ENCODE measurements at regions not wholly inside any gene's neighbourhood (a gene's known extent, or its start where the extent isn't known, plus 50 kb on each side); places are given as distances from the start of the nearest gene placed in this dataset.

DNA sequence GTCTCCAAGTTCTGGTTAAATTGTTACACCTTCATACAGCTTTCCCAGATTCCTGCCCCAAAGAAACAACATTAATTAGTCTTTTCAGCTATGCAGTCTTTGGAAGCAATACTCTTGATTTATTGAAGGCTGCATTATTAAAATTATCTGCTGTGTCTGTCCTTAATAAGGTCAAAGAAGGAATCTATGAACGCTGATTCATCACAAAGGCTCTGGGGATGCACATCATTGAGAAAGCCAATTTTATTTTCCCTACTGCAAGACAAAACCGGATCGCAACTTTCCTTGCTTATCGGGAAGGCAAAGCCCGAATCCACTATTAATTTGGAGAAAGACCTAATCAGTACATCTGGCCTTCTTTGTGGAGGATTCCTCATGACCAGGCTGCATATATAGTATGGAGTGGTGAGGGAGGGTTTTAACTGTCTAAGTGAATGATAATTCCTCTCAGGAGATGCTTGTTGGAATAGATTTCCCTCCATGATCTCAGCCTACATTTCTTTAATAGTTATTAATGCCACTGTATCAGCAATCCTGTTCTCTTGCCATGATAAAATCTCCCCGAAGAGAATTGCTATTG, 224.6 kb downstream of the PIK3C3 start:
- DNase-seq (no peak), ATAC-seq (no peak)
- H3K4me3 Mint-ChIP-seq: no peak overlapping the region
- no peaks in the 10 kb centered on the region for H3K27me3 Mint-ChIP-seq
- H3K4me1 Mint-ChIP-seq: no peaks in the 10 kb centered on the region
- H3K27ac Mint-ChIP-seq: peak overlapping the region in 1 of 2 donors; percentile 48
- H3K9me3 Mint-ChIP-seq: no peaks in the 10 kb centered on the region

DNA sequence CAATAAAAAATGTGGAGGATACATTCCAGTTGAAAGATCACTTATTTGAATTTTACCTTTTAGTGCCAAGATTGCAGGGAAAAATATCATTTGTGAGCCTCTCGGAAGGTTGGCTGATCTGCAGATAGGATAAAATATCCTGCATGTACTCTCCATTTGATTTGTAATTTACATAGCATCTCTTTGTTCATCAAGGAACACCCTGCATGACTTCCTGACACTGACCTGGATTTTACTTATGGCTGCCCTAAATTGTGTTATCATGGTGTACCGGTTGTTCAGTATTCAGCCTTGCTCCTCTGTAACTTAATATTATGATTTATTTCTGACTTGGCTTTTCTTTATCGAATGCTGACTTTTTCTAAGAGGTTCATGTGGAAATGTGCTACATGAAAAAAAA, 226.4 kb downstream of the PIK3C3 start:
- H3K4me3 Mint-ChIP-seq: no peak overlapping the region
- H3K27ac Mint-ChIP-seq: no peak overlapping the region
- DNase-seq (no peak), ATAC-seq (no peak)
- H3K27me3 Mint-ChIP-seq: no peaks in the 10 kb centered on the region
- no peaks in the 10 kb centered on the region for H3K4me1 Mint-ChIP-seq
- H3K9me3 Mint-ChIP-seq: no peaks in the 10 kb centered on the region

DNA sequence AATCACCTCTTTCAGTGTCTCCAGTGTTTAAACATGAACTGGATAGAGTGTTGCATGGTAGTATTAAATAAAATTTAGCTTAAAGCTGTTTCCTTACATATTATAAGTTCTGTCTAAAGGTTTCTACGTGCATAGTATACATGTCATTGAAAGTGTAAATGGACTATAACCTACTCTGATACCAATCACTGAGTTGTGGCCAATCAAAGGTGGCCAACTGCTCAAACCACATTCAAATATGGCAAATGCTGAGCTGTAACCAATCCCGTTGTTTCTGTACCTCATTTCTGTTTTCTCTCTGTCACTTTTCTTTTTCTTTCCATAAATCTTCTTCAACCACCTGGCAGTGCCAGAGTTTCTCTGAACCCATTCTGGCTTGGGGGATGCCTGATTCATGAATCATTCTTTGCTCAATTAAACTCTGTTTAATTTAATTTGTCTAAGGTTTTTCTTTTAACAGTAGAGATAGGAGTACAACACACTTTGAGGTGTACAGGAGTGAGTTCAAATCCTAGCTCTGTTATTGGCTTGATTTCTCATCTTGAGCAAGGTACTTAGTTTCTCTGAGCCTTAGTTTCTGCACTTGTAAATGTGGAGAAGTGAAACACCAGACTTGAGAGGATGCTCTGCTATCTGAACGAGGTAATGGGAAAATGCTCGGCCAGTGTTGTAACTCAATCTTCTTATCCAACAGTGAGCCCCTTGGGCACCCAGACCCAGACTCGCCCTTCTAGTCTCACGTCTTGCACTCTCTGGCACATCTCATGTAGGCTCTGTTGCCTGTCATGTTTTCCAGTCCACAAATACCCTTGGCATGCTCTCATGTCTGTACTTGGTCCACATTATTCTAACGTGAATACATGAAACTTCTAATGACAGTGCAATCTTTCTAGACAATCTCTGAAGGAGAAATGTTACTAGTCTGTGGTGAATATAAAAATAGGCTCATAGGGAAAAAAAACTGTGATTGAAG, 228.0 kb downstream of the PIK3C3 start:
- no peaks in the 10 kb centered on the region for H3K27me3 Mint-ChIP-seq
- H3K4me3 Mint-ChIP-seq: no peak overlapping the region
- no peaks in the 10 kb centered on the region for H3K4me1 Mint-ChIP-seq
- ATAC-seq: no peak
- no peak overlapping the region for H3K27ac Mint-ChIP-seq
- H3K9me3 Mint-ChIP-seq: no peaks in the 10 kb centered on the region
- no peak for DNase-seq

DNA sequence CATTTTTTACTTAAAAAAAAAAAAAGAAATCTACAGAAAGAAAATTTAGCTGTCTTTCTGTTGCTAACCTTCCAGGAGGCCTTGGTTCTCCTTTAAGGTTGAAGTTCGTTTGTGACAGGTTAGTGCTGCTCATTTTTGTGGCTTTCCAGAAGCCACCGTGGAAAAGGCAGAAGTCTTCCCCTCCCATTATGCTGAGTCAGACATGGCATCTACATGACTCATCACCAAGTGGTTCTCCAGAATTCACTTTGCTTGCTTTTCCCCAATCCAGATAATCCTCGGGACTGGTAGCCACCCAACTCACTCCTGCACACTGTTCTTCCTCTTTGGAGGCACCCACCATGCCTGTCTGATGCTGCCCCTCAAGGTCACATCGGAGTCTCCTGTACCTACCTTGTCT, 228.7 kb downstream of the PIK3C3 start:
- H3K27me3 Mint-ChIP-seq: no peaks in the 10 kb centered on the region
- H3K4me1 Mint-ChIP-seq: no peaks in the 10 kb centered on the region
- no peak overlapping the region for H3K27ac Mint-ChIP-seq
- H3K4me3 Mint-ChIP-seq: no peak overlapping the region
- no peak for ATAC-seq
- DNase-seq: no peak
- H3K9me3 Mint-ChIP-seq: peaks cover 0 to under 1% of the 10 kb centered on the region in 2 donors

DNA sequence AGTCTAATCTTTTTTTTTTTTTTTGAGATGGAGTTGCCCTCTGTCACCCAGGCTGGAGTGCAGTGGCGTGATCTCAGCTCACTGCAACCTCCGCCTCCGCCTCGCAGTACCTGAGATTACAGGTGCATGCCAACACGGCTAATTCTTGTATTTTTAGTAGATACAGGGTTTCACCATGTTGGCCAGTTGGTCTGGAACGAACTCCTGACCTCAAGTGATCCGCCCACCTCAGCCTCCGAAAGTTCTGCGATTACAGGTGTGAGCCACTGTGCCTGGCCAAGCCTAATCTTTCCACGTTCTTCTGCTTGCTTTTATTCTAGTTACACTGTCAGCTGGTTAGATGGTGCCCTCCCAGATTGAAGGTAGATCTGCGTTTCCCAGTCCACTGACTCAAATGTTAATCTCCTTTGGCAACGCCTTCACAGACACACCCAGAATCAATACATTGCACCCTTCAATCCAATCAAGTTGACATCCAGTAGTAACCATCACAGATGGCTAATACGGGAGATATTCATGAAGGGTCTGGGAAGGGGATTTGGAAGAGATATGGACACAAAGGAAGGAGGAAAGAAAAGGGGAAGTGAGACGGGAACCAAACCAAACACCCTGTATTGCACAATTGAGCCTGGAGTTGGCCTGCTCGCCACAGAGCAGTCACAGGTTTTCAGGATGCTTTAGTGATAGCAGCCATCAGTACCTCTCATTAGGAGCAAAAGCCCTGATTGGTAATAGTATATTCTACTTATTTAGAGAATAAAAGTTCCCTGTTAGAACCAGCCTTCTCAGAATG, 229.8 kb downstream of the PIK3C3 start:
- Mint-ChIP-seq H3K4me1 (no peaks in the 10 kb centered on the region), H3K4me3 (no peak overlapping the region), H3K27me3 (no peaks in the 10 kb centered on the region), H3K27ac (no peak overlapping the region), H3K9me3 (peaks cover 10 to 11% of the 10 kb centered on the region in 2 donors)
- DNase-seq (no peak), ATAC-seq (no peak)

DNA sequence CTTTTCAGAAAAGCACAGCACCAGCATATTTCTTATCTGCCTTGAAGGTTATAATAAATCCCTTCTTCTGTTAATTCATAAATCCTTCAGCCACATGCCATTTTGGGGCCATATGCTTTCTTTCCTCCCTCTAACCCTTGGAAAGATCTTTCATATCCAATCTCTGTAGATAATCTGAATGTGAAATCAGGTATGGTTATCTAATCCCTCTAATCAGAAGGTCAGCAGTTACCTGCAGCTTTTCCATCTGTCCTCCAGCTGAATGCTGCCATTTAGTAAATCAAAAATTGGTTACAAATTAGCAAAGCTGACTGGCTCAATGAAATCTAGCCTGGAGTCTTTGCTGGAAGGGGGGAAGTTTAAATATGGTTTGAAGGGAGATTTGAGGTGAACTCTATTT, 230.5 kb downstream of the PIK3C3 start:
- H3K4me3 Mint-ChIP-seq: no peak overlapping the region
- H3K4me1 Mint-ChIP-seq: no peaks in the 10 kb centered on the region
- H3K9me3 Mint-ChIP-seq: peaks cover 10 to 11% of the 10 kb centered on the region in 2 donors
- ATAC-seq (no peak), DNase-seq (no peak)
- no peak overlapping the region for H3K27ac Mint-ChIP-seq
- no peaks in the 10 kb centered on the region for H3K27me3 Mint-ChIP-seq

DNA sequence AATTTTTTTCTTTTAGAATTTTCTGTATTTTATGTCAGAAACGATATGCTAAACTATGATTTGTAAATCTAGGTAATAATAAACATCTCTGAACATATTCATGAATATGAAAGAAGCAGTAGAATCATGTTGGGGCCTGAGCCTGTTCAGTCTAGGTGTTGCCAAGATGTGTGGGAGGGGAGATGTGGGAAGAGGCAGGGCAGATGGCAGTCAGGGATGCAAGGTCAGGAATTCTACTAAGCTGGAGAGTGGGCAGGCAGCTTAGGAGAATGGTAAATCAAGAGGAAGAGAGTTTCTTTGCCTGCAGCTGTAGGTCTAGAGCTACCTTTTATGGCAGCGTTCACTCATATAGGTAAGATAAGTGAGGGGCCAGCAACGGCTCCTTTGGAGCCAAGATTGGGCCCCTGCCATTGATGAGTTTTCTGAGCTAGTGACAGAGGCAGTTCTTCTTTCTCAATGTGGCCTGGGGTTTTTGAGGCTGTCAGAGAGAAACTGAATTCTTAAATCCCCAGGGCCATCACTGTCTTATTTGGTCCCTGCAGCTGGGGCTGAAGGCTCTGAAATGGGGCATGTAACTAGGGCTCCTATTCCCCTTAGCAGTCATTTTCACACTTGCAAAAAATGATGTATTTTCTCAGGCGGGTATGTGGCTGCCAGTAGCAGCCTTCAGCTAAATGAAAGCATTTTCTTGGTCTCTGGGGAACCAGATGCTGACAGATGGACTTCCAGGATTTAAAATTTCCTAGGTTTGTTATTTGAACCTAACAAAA, 232.8 kb downstream of the PIK3C3 start:
- H3K27ac Mint-ChIP-seq: peak overlapping the region in 1 of 2 donors; percentile 83
- H3K4me3 Mint-ChIP-seq: no peak overlapping the region
- DNase-seq (no peak), ATAC-seq (no peak)
- H3K9me3 Mint-ChIP-seq: peaks cover 10 to 11% of the 10 kb centered on the region in 2 donors
- H3K27me3 Mint-ChIP-seq: no peaks in the 10 kb centered on the region
- H3K4me1 Mint-ChIP-seq: no peaks in the 10 kb centered on the region

DNA sequence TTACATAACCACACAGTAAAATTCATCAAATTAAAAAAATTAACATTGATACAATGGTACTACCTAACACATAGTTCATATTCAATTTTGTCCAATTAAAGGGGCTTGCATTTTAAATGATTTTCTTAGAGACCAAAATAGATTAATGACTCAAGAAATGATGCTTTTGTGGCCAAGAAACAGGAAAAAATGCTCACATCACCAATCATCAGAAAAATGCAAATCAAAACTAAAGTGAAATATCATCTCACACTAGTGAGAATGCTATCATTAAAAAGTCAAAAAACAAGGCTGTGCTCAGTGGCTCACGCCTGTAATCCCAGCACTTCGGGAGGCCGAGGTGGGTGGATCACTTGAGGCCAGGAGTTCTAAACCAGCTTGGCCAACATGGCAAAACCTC, 235.6 kb downstream of the PIK3C3 start:
- H3K27me3 Mint-ChIP-seq: no peaks in the 10 kb centered on the region
- H3K9me3 Mint-ChIP-seq: peaks cover 10 to 11% of the 10 kb centered on the region in 2 donors
- DNase-seq (no peak), ATAC-seq (no peak)
- no peak overlapping the region for H3K27ac Mint-ChIP-seq
- H3K4me3 Mint-ChIP-seq: no peak overlapping the region
- no peaks in the 10 kb centered on the region for H3K4me1 Mint-ChIP-seq

DNA sequence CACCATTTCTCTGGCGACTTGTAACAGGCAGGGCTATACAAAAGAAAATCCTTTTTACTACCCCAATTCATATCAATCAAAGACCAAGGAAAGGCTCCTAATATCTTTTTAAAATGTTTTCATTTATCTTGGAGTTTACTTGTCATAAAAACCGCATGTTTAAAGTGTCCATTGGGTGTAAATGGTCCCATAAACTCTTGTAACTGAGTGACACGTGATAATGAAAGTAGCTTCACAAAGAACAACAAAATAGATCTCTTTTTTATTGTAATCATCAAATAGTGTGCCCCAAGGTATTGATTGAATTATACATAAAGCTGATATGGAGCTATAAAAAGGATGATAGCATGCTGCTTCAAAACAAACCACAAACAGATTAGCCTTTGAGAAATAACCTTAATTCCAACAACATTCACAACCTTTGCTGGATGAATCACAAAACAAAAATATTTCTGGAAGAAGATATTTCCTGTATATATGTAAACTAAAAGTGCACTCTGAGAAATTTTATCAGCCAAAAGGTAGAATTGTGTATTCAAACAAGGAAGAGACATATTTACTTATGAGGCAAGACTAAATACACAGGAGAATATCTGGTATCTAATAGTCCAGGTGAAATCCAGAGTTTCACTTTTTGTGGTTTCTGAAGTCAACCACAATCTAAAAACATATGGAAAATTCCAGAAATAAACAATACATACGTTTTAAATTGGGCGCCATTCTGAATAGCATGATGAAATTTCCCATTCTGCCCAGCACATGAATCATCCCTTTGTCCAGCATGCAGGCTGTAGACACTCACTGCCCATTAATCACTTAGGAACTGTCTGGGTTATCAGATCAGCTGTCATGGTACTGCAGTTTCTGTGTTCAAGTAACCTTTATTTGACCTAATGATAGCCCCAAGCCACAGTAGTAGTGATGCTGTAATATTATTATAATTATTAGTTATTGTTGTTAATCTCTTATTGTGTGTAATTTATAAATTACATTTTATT, 237.5 kb downstream of the PIK3C3 start:
- Mint-ChIP-seq H3K4me3 (no peak overlapping the region), H3K27ac (no peak overlapping the region)

DNA sequence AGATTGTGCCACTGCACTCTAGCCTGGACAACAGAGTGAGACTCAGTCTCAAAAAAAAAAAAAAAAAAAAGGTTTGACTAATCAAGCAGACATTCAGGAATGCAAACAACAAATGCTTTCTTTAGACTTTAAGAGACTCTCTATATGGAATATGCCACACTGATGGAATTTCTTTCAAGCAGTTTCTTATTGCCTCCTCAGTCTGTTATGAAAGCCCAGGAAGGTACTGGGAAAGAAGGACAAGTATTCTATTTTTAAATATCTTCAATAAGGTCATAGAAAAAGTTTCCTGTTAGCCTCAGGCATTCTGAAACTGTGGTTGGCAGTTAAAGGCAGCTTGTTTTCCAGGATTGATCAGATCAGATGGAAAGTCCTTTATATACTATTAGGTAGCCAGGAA, 241.6 kb downstream of the PIK3C3 start:
- DNase-seq: no peak
- H3K9me3 Mint-ChIP-seq: no peaks in the 10 kb centered on the region
- no peak overlapping the region for H3K27ac Mint-ChIP-seq
- no peak overlapping the region for H3K4me3 Mint-ChIP-seq
- H3K4me1 Mint-ChIP-seq: no peaks in the 10 kb centered on the region
- H3K27me3 Mint-ChIP-seq: no peaks in the 10 kb centered on the region
- no peak for ATAC-seq

More for the DNA sequence above, 237.5 kb downstream of the PIK3C3 start:
- H3K27me3 Mint-ChIP-seq: no peaks in the 10 kb centered on the region
- H3K4me1 Mint-ChIP-seq: no peaks in the 10 kb centered on the region
- no peak for DNase-seq
- no peak for ATAC-seq
- peaks cover 10 to 11% of the 10 kb centered on the region in 2 donors for H3K9me3 Mint-ChIP-seq

DNA sequence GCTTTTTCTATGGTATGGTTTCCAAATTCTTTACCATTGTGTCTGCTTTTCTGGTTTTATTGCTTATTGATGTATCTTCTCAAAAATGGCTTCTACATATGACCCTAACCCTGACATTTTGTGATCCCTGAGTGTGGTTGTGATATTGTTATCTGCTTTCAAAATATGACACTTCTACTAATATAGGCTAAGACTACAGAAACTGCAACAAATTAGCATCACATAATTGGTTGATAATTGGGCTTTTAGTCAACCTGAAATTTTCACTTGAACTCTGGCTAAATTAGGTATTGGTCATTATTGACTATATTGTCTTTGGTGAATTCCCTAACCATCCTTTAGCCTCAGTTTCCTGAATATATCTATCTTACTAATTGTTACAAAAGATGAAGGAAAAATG, 246.1 kb downstream of the PIK3C3 start:
- Mint-ChIP-seq H3K9me3 (peaks cover 0 to 16% of the 10 kb centered on the region in 2 donors), H3K4me1 (no peaks in the 10 kb centered on the region), H3K27me3 (no peaks in the 10 kb centered on the region), H3K27ac (no peak overlapping the region), H3K4me3 (no peak overlapping the region)
- DNase-seq (no peak), ATAC-seq (no peak)

DNA sequence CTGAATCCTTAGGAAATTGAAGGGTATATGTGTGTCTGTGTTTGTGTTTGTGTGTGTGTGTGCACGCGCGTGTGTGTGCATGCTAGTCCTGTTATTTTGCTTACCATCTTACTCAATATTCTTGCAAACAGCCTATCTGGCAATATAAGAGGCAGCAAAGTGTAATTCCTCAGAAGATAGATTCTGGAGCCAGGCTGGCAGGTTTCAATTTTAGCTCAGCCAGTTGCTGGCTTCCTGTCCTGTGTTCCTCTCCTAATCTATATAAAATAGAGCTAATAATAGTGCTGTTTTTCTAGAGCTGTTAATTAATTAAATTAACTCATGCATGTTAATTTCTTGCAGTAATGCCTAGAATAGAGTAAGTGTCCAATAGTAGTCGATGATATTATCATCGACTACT, 256.2 kb downstream of the PIK3C3 start:
- ATAC-seq: no peak
- Mint-ChIP-seq H3K27ac (no peak overlapping the region), H3K27me3 (no peaks in the 10 kb centered on the region), H3K4me3 (no peak overlapping the region), H3K4me1 (no peaks in the 10 kb centered on the region), H3K9me3 (peaks cover 0 to 27% of the 10 kb centered on the region in 2 donors)
- DNase-seq: no peak

DNA sequence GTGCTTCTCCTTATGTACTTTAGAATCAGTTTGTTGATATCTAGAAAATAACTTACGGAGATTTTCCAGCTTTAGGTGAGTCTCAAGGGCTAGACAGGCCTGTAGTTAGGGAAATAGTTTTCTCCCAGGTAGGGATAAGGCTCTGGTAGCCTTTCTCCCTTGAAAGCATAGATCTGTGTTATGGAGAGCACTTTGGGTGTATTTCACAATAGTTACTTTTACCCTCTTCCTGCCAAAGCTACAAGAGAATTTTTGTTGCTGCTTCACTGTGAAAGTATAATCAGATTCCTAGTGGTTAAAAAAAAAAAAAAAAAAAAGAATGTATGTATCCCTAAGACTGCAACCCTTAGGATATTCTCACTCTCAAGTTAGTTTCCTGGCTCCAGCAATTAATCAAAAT, 267.5 kb downstream of the PIK3C3 start:
- Mint-ChIP-seq H3K4me1 (no peaks in the 10 kb centered on the region), H3K27me3 (no peaks in the 10 kb centered on the region), H3K4me3 (no peak overlapping the region), H3K9me3 (no peaks in the 10 kb centered on the region), H3K27ac (no peak overlapping the region)
- DNase-seq: no peak
- ATAC-seq: no peak

DNA sequence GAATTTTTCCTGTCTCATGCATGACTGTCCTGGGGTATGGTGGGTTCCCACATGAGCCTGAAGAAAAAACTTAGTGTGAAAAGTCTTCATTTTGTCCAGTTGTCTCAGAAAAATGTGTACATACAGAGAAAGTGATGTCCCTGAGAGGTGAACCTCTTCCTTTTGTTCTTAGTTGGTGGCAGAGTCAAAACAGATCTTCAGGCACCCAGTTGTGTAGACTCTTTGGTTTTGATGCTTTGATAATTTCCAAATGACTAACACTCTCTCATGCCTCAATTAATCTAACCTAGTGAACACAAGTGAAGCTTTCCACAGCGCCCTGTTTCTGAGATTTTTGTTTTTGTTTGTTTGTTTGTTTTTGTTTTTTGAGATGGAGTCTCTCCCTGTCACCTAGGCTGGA, 273.5 kb downstream of the PIK3C3 start:
- Mint-ChIP-seq H3K9me3 (no peaks in the 10 kb centered on the region), H3K27me3 (no peaks in the 10 kb centered on the region), H3K4me3 (no peak overlapping the region), H3K27ac (no peak overlapping the region), H3K4me1 (no peaks in the 10 kb centered on the region)
- DNase-seq: no peak
- no peak for ATAC-seq
